Activated T-cell treated with anti-CD3 and anti-CD28 coated beads for 48 hours (primary cell): ENCODE measurements at regions not wholly inside any gene's neighbourhood (a gene's known extent, or its start where the extent isn't known, plus 50 kb on each side); places are given as distances from the start of the nearest gene placed in this dataset.

Source experiments
- DNase-seq: peaks from one replicate; pipeline ENCODE4 v3.0.0-alpha.2; 2020; ENCODE audit warnings: low read depth

GRCh38 chr15:93314245-93314644, 225.2 kb upstream of the RGMA start:
- no peak for DNase-seq

DNA sequence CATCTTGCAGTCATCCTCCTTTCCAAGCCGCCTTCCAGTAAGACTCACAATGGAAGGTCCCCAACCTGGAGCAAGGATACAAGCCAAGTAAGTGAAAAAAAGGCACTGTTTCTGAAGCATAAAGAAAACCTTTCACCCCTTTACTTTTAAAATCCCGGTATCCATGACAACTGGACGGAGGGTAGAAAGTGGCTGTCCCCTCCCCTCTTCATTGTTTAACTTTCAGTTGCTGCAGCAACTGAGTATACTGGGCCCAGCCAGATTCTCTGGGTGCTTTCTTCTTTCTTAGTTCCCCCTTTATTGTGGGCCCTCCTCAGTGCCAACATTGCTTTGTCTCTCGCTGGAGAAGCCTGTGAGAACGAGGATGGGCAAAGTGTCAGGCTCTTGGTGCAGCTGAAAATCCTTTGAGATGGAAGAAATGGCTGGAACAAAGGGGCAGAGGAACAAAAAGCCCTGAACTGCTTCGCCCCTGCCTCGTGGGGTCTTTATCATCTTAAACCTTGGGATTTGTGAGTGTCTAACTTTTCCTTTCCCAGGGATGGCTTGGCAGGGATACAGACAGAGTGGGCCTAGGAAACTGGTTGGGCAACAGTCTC, 224.0 kb upstream of the RGMA start:
- no peak for DNase-seq

DNA sequence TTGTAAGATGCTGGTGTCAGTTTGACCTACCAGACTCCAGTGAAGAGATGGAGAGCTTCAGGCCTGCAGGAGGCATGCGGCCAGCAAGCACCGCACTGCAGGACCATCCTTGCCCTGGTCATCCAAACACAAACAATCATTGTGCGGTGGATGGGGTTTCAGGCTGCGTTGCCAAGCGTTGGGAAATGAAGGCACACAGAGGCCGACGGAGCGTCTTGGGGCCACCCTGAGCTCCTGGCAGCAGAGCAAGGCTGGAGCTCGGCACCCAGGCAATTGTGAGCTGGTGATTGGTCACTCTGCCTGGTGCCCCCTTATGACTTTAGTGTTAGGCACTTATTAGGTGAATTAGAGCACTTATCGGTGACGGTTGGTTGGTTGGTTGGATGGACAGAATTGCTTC, 222.6 kb upstream of the RGMA start:
- DNase-seq = no peak

DNA sequence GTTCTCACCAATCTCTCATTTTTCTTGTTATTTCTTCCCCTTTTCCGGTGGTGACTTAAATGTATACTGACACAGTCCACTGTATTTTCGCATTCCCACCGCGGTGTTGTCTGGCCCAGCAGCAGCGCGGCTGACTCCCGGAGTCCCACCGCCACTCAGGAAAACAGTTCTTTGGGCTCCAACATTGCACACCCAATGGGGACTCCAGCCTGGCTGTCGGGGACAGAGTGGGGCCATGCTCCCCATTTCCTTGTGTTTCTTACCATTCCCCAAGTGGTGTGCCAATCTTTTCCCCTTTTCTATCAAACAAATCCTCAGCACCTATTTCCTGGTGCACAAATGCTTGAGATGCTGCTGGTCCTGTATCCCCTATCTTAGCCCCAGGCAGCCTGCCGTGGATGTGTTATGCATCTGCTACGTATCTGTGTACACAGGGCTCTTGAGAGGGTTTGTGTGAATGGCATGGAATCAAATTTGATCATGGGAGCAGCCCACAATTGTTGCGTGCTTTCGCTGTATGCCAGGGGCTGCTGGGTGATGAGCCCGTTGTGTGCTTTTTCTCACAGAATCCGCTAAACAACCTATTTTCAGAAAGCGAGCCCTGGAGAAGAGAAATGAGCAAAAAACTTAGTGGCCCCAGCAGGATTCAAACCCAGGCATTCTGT, 219.1 kb upstream of the RGMA start:
- DNase-seq = no peak

DNA sequence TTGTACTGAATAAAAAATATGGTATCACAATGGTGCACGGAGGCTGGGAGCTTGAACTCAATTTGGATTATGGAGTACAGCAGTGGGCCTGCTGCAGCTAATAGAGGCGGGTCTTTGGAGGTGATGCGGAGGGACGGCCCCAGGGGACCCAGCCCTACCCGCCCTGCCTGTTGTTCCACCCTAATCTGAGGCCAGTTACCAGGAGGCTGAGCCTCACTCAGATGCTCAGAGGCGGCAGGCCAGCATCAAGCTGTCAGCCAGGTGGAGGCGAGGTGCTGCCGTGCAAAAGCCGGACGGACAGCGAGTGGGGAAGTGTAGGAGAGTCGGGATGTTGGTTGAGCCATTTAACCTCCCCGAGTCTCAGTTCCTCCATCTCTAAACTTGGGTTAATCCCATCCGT, 218.5 kb upstream of the RGMA start:
- DNase-seq = no peak

DNA sequence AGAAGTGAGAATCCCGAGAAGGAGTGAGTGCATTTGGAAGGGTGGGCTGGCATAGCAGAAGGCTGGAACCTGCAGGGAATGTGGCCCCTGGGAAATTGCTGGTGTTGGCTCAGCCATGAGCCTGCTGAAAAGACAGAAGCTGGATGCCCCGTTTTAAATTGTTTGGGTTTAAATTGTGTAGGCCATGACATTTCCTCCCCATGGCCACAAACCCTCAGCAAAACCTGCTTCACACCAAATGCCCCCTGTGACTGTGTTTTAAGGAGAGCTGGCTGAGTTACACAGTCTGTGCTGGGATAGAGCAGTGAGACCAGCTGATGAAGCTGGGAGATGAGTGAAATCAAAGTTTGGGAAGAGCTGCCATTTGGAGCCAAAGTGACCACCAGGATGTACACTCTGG, 216.3 kb upstream of the RGMA start:
- no peak for DNase-seq

DNA sequence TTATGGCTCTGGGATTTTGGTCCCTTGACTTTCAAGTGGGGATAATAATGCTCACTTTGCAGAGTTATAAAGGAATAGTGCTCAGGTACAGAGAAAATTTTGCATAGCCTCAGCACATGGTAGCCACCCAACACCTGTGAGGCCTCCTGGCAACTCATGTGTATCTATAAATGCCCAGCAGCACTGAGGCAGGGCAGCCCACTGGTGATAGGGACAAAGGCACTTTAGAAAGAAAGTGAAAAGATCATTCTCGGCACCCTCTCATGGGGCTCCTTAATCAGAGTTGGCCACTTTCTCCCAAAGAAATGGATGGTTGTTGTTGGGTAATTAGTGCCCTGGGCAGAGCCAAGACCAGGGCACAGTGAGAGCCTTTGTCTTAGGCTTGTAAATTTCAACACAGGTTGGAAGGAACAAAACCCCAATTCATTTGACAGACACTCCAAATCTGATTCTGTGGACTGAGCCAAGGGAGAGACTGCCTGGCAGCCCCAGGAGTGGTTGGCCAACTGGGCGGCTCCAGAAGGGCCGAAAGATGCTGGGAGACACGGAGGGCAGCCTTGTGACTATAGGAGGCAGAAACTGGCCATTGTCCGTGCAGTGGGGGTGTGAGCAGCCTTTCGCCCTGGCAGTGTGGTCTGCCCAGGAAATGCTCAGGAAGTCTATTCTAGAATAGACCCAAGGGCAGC, 213.2 kb upstream of the RGMA start:
- DNase-seq = no peak

- DNase-seq = no peak
Measured at GRCh38 chr15:93300796-93301195, 211.8 kb upstream of the RGMA start.

GRCh38 chr15:93299675-93300074, 210.7 kb upstream of the RGMA start:
- no peak for DNase-seq

- no peak for DNase-seq
Measured at GRCh38 chr15:93298901-93299300, 209.9 kb upstream of the RGMA start.

GRCh38 chr15:93296759-93297500, 207.9 kb upstream of the RGMA start:
- no peak for DNase-seq

DNA sequence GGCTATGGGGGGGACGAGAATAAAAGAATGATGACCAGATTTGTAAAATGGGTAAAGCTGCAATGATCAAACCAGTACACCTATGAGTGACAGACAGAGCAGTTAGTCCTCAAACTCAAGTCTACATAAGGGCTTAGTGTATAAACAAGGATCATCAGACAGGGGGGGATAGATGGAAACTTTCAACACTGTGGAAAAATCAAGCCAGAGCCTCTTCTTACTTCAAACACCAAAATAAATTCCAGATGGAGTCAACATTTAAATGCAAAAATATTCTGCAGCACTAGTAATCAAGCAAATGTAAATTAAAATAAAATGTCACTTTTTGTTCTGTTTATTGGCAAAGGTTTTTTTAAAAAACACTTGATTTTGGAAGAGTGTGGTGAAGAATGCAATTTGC, 205.9 kb upstream of the RGMA start:
- no peak for DNase-seq

GRCh38 chr15:93294066-93294465, 205.1 kb upstream of the RGMA start:
- DNase-seq = no peak

- DNase-seq = no peak
Measured at GRCh38 chr15:93291380-93291779, 202.4 kb upstream of the RGMA start.

DNA sequence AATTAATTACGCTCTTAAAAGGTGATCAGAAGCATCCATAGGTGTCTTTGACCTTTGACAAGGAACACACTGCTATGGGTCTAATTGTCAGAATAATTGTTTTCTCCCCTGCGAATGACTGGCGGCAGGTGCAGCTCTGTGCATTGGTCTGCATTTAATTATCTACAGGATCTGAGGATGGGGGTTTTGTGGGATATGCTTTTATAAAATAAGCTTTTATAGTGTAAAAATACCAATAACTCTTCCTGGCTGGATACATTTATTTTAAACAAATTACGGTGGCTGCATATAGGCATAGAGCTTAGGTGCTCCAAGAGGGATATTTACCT, 201.6 kb upstream of the RGMA start:
- no peak for DNase-seq

DNA sequence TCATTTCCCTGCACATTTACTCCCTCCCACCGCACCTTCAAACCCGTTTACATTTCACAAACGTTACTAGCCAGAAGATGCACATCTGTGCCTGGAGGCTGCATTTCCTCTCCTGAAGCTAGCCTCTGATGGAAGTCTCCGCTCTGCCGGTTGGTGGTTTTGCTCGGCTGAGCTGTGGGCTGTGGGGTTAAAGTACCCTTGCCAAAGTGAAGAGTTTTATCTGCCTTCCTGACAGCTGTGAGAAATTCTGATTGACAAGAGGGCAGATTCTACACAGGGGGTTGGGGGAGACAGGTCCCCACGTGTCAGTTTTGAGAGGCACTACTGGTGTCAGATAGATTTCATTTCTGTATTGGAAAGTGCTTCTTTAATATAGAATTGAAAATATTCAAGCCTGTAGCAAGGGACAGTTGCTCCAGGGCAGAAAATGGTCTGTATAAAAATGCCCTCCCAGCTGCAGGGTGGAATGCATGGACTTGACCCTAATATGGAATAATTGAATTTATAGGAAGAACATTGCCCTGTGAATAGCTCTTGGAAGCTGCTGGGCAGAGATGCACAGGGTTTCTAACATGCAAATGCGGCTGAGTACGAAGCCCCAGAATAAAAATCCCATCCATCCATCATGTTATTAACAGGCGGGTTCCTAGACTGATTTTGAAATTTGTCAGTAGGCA, 201.1 kb upstream of the RGMA start:
- DNase-seq = no peak

- DNase-seq = no peak
Measured at GRCh38 chr15:93288728-93289294, 199.8 kb upstream of the RGMA start.

GRCh38 chr15:93286446-93286845, 197.4 kb upstream of the RGMA start:
- DNase-seq = no peak

DNA sequence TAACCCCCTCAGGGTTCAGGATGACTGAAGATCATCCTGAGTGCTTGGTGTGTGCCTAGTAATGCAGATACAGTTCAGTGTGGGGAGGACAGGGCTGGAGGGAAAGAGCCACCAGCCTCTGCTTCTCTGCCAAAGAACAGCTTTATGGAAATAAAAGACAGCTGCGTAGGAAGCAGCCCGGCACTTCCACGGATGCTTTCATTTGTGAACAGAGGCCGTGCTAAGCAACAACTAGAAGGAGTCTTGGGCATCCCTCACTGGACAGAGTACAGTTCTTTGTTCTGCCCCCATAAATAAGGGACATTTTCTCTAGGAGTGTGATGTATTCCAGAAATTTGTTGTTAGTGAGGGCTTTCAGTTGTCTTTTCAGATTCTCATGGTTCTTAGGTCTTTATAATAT, 194.8 kb upstream of the RGMA start:
- DNase-seq = no peak

DNA sequence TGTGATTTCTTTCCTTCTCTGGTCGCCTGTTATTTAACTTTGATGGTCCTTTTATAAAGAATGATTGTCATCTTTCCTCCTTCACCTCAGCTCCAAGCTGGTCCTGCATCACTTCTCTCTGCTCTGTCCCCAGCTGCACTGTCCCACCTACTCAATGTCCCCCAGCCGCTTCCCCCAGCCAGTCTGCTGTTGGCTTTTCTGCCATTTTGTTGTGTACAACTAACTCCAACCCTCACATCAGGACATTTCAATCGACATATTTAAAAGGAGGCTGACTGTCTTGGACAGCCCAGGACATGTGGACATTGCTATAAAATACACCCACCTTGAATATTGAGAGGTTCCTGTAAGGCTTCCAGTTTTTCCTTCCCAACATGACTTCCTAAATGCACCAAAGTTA, 193.8 kb upstream of the RGMA start:
- DNase-seq = no peak

- no peak for DNase-seq
Measured at GRCh38 chr15:93278783-93279182, 189.8 kb upstream of the RGMA start.

- DNase-seq = no peak
Measured at GRCh38 chr15:93278006-93278405, 189.0 kb upstream of the RGMA start.
